Liver (tissue), 8 donors: ENCODE measurements at regions not wholly inside any gene's neighbourhood (a gene's known extent, or its start where the extent isn't known, plus 50 kb on each side); places are given as distances from the start of the nearest gene placed in this dataset.

Experiments used
- DNase-seq: peaks from one replicate; pipeline ENCODE4 v3.0.0-alpha.2; 2017; ENCODE audit warnings: low spot score
- H3K27ac ChIP-seq, 2 donors: one replicate each; pipeline ENCODE4 v1.7.0; 2013; ENCODE audit warnings: inconsistent platforms in 2 of 2, low read length in 2 of 2, control low read depth in 1 of 2, low read depth in 1 of 2, mild to moderate bottlenecking in 1 of 2
- H3K27me3 ChIP-seq, 4 donors: one replicate each; pipeline versions ENCODE4 v1.6.1 to v1.7.0; 2013; ENCODE audit warnings: low read length in 3 of 4, inconsistent platforms in 1 of 4, mild to moderate bottlenecking in 1 of 4, moderate library complexity in 1 of 4; ENCODE audit not compliant: control insufficient read depth in 4 of 4, insufficient read depth in 4 of 4
- H3K36me3 ChIP-seq, 4 donors: one replicate each; pipeline versions ENCODE4 v1.6.1 to v1.7.0; 2013; ENCODE audit warnings: low read length in 3 of 4, mild to moderate bottlenecking in 3 of 4, low read depth in 1 of 4, moderate library complexity in 1 of 4; ENCODE audit not compliant: control insufficient read depth in 4 of 4, insufficient read depth in 3 of 4
- H3K4me1 ChIP-seq, 4 donors: one replicate each; pipeline versions ENCODE4 v1.6.1 to v1.7.0; 2013; ENCODE audit warnings: low read length in 3 of 4, mild to moderate bottlenecking in 3 of 4, moderate library complexity in 1 of 4; ENCODE audit not compliant: control insufficient read depth in 4 of 4, insufficient read depth in 4 of 4
- H3K4me3 ChIP-seq, 3 donors: one replicate each; pipeline versions ENCODE4 v1.6.1 to v1.7.0; 2013; ENCODE audit warnings: low read length in 3 of 3, control low read depth in 1 of 3, low read depth in 1 of 3, mild to moderate bottlenecking in 1 of 3
- H3K9ac ChIP-seq, 2 donors: one replicate each; pipeline ENCODE4 v1.7.0; 2013; ENCODE audit warnings: low read length in 2 of 2, mild to moderate bottlenecking in 2 of 2, moderate library complexity in 2 of 2, control low read depth in 1 of 2, low read depth in 1 of 2
- H3K9me3 ChIP-seq, 4 donors: one replicate each; pipeline versions ENCODE4 v1.6.1 to v1.7.0; 2013; ENCODE audit warnings: low read length in 3 of 4; ENCODE audit not compliant: control insufficient read depth in 4 of 4
- EGR1 ChIP-seq, 2 donors: IDR thresholded peaks; 2 replicates each; pipeline ENCODE4 v1.6.1; 2016 to 2018; ENCODE audit warnings: antibody characterized with exemption in 2 of 2, low read depth in 2 of 2
- FOXA1 ChIP-seq: IDR thresholded peaks from 2 replicates; pipeline ENCODE4 v1.6.1; 2016; ENCODE audit warnings: antibody characterized with exemption
- FOXA2 ChIP-seq: IDR thresholded peaks from 2 replicates; pipeline ENCODE4 v1.6.1; 2016; ENCODE audit warnings: antibody characterized with exemption
- GABPA ChIP-seq, 2 donors: IDR thresholded peaks in 1 of 2; conservative IDR thresholded peaks in 1 of 2; 2 replicates each; pipeline ENCODE4 v1.6.1; 2016; ENCODE audit warnings: antibody characterized with exemption in 2 of 2, mild to moderate bottlenecking in 1 of 2, moderate library complexity in 1 of 2
- HNF4A ChIP-seq, 2 donors: conservative IDR thresholded peaks; 2 replicates each; pipeline ENCODE4 v1.6.1; 2016; ENCODE audit warnings: antibody characterized with exemption in 2 of 2, mild to moderate bottlenecking in 2 of 2
- HNF4G ChIP-seq: IDR thresholded peaks from 2 replicates; pipeline ENCODE4 v1.6.1; 2016; ENCODE audit warnings: antibody characterized with exemption
- JUND ChIP-seq, 2 donors: IDR thresholded peaks; 2 replicates each; pipeline ENCODE4 v1.6.1; 2016; ENCODE audit warnings: antibody characterized with exemption in 2 of 2
- NR2F2 ChIP-seq: IDR thresholded peaks from 2 replicates; pipeline ENCODE4 v1.6.1; 2016; ENCODE audit warnings: antibody characterized with exemption
- RAD21 ChIP-seq, 2 donors: IDR thresholded peaks; 2 replicates each; pipeline ENCODE4 v1.6.1; 2016; ENCODE audit warnings: antibody characterized with exemption in 2 of 2, mild to moderate bottlenecking in 2 of 2
- RXRA ChIP-seq, 2 donors: IDR thresholded peaks; 2 replicates each; pipeline ENCODE4 v1.6.1; 2017 to 2018; ENCODE audit warnings: antibody characterized with exemption in 2 of 2, mild to moderate bottlenecking in 1 of 2
- SP1 ChIP-seq: IDR thresholded peaks from 2 replicates; pipeline ENCODE4 v1.6.1; 2018; ENCODE audit warnings: antibody characterized with exemption, mild to moderate bottlenecking
- TAF1 ChIP-seq: conservative IDR thresholded peaks from 2 replicates; pipeline ENCODE4 v1.6.1; 2016; ENCODE audit warnings: antibody characterized with exemption, mild to moderate bottlenecking
- YY1 ChIP-seq: IDR thresholded peaks from 2 replicates; pipeline ENCODE4 v1.6.1; 2016; ENCODE audit warnings: antibody characterized with exemption, mild to moderate bottlenecking
- WGBS: extraction: QIAGEN DNeasy Blood & Tissue Kit; methylation state at CpG from one replicate; pipeline ENCODE4 v1.1.7; 2013; 5-methylcytosine and 5-hydroxymethylcytosine counted together
- TF ChIP-seq, protein P1 (sequence below): IDR thresholded peaks from 2 replicates; pipeline ENCODE4 v1.6.1; 2016; ENCODE audit warnings: antibody characterized with exemption
- TF ChIP-seq, protein P2 (sequence below): IDR thresholded peaks from 2 replicates; pipeline ENCODE4 v1.6.1; 2016; ENCODE audit warnings: antibody characterized with exemption
- TF ChIP-seq, protein P3 (sequence below): fragments of 150-350 bp; IDR thresholded peaks from 2 replicates; pipeline ENCODE4 v1.5.1; 2017; ENCODE audit warnings: improper control_type of control experiment, low read depth, low read length; ENCODE audit not compliant: missing input control
- TF ChIP-seq, protein P4 (sequence below): IDR thresholded peaks from 2 replicates; pipeline ENCODE4 v1.6.1; 2016; ENCODE audit warnings: antibody characterized with exemption
- TF ChIP-seq, protein P5 (sequence below): IDR thresholded peaks from 2 replicates; pipeline ENCODE4 v1.6.1; 2016; ENCODE audit warnings: antibody characterized with exemption, mild to moderate bottlenecking
- donor health status: healthy.
- donor health status: healthy.
- donor health status: healthy.
- donor health status: healthy.
- donor health status: healthy.

DNA sequence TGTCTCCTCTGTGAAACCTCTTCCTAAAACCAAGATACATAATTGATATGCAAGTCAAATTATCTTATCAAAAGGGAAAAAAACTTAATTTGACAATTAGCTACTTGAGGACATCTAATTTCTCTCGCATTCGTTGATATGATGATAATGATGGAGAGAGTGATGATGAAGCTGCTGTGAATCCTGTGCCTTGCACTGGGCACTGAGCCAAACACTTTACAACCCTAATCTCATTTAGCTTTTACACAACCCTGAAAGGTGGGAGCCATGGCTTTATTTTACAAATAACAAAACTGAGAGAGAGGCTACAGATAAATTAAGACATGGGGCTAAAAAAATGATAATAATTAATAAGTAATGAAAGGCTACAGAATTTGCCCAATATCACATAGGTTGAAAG, 176.0 kb downstream of the NOC3L start:
- no peaks in the 10 kb centered on the region for H3K4me1 ChIP-seq
- no peak overlapping the region for H3K27ac ChIP-seq
- TF ChIP-seq RXRA (IDR thresholded peaks at IDR 0.05) (no peak), EGR1 (IDR thresholded peaks at IDR 0.05; ENCODE audit: low read depth in 2 of 2) (no peak), NR2F2 (no peak), HNF4A (conservative IDR thresholded peaks at IDR 0.05) (no peak), FOXA1 (no peak), SP1 (no peak), FOXA2 (no peak), JUND (IDR thresholded peaks at IDR 0.05) (no peak), HNF4G (no peak)
- TF ChIP-seq, protein P1, sequence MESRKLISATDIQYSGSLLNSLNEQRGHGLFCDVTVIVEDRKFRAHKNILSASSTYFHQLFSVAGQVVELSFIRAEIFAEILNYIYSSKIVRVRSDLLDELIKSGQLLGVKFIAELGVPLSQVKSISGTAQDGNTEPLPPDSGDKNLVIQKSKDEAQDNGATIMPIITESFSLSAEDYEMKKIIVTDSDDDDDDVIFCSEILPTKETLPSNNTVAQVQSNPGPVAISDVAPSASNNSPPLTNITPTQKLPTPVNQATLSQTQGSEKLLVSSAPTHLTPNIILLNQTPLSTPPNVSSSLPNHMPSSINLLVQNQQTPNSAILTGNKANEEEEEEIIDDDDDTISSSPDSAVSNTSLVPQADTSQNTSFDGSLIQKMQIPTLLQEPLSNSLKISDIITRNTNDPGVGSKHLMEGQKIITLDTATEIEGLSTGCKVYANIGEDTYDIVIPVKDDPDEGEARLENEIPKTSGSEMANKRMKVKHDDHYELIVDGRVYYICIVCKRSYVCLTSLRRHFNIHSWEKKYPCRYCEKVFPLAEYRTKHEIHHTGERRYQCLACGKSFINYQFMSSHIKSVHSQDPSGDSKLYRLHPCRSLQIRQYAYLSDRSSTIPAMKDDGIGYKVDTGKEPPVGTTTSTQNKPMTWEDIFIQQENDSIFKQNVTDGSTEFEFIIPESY: no peak
- TF ChIP-seq, protein P2, sequence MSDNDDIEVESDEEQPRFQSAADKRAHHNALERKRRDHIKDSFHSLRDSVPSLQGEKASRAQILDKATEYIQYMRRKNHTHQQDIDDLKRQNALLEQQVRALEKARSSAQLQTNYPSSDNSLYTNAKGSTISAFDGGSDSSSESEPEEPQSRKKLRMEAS: no peak
- TF ChIP-seq, protein P3, sequence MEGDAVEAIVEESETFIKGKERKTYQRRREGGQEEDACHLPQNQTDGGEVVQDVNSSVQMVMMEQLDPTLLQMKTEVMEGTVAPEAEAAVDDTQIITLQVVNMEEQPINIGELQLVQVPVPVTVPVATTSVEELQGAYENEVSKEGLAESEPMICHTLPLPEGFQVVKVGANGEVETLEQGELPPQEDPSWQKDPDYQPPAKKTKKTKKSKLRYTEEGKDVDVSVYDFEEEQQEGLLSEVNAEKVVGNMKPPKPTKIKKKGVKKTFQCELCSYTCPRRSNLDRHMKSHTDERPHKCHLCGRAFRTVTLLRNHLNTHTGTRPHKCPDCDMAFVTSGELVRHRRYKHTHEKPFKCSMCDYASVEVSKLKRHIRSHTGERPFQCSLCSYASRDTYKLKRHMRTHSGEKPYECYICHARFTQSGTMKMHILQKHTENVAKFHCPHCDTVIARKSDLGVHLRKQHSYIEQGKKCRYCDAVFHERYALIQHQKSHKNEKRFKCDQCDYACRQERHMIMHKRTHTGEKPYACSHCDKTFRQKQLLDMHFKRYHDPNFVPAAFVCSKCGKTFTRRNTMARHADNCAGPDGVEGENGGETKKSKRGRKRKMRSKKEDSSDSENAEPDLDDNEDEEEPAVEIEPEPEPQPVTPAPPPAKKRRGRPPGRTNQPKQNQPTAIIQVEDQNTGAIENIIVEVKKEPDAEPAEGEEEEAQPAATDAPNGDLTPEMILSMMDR: no peak
- TF ChIP-seq, protein P4, sequence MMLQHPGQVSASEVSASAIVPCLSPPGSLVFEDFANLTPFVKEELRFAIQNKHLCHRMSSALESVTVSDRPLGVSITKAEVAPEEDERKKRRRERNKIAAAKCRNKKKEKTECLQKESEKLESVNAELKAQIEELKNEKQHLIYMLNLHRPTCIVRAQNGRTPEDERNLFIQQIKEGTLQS: no peak
- no peaks in the 10 kb centered on the region for H3K9me3 ChIP-seq
- no peak for DNase-seq
- no peak overlapping the region for H3K9ac ChIP-seq
- no peaks in the 10 kb centered on the region for H3K27me3 ChIP-seq
- H3K4me3 ChIP-seq: no peak overlapping the region
- 86% methylated on average over 2 of the region's 2 CpGs for WGBS
- H3K36me3 ChIP-seq: no peaks in the 10 kb centered on the region

DNA sequence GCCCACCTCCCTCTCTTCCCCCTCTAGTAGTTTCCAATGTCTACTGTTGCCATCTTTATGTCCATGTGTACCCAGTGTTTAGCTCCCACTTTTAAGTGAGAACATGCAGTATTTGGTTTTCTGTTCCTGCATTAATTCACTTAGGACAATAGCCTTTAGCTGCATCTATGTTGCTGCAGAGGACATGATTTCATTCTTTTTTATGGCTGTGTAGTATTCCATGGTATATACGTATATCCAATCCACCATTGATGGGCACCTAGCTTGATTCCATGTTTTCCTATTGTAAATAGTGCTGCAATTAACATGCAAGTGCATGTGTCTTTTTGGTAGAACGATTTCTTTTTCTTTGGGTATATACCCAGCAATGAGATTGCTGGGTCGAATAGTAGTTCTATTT, 170.4 kb downstream of the NOC3L start:
- Histone ChIP-seq H3K4me3 (no peak overlapping the region), H3K9ac (no peak overlapping the region), H3K4me1 (no peaks in the 10 kb centered on the region), H3K27me3 (no peaks in the 10 kb centered on the region), H3K36me3 (no peaks in the 10 kb centered on the region), H3K27ac (no peak overlapping the region), H3K9me3 (no peaks in the 10 kb centered on the region)
- WGBS: 82% methylated on average over 3 of the region's 3 CpGs
- no peak for TF ChIP-seq EGR1 (IDR thresholded peaks at IDR 0.05; ENCODE audit: low read depth in 2 of 2)
- TF ChIP-seq SP1: no peak
- TF ChIP-seq, protein P5, sequence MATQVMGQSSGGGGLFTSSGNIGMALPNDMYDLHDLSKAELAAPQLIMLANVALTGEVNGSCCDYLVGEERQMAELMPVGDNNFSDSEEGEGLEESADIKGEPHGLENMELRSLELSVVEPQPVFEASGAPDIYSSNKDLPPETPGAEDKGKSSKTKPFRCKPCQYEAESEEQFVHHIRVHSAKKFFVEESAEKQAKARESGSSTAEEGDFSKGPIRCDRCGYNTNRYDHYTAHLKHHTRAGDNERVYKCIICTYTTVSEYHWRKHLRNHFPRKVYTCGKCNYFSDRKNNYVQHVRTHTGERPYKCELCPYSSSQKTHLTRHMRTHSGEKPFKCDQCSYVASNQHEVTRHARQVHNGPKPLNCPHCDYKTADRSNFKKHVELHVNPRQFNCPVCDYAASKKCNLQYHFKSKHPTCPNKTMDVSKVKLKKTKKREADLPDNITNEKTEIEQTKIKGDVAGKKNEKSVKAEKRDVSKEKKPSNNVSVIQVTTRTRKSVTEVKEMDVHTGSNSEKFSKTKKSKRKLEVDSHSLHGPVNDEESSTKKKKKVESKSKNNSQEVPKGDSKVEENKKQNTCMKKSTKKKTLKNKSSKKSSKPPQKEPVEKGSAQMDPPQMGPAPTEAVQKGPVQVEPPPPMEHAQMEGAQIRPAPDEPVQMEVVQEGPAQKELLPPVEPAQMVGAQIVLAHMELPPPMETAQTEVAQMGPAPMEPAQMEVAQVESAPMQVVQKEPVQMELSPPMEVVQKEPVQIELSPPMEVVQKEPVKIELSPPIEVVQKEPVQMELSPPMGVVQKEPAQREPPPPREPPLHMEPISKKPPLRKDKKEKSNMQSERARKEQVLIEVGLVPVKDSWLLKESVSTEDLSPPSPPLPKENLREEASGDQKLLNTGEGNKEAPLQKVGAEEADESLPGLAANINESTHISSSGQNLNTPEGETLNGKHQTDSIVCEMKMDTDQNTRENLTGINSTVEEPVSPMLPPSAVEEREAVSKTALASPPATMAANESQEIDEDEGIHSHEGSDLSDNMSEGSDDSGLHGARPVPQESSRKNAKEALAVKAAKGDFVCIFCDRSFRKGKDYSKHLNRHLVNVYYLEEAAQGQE: no peak
- TF ChIP-seq GABPA (IDR thresholded peaks at IDR 0.05 in 1 of 2, conservative IDR thresholded peaks at IDR 0.05 in 1 of 2): no peak
- TF ChIP-seq, protein P2: no peak
- no peak for TF ChIP-seq FOXA1
- TF ChIP-seq RAD21 (IDR thresholded peaks at IDR 0.05): no peak
- TF ChIP-seq, protein P4: no peak
- no peak for TF ChIP-seq RXRA (IDR thresholded peaks at IDR 0.05)
- no peak for TF ChIP-seq TAF1
- no peak for TF ChIP-seq YY1
- no peak for TF ChIP-seq HNF4G
- TF ChIP-seq, protein P1: no peak
- TF ChIP-seq FOXA2: no peak
- TF ChIP-seq NR2F2: no peak
- TF ChIP-seq JUND (IDR thresholded peaks at IDR 0.05): no peak
- no peak for TF ChIP-seq HNF4A (conservative IDR thresholded peaks at IDR 0.05)
- no peak for DNase-seq
